Activated T-cell treated with anti-CD3 and anti-CD28 coated beads for 24 hours (primary cell): ENCODE measurements at regions not wholly inside any gene's neighbourhood (a gene's known extent, or its start where the extent isn't known, plus 50 kb on each side); places are given as distances from the start of the nearest gene placed in this dataset.
"Not testable (repeated sequence)": the region's sequence is repeated elsewhere in the genome, so short reads cannot be mapped to it uniquely, and the experiment has no call there.

ENCODE experiments used
- DNase-seq: peaks from one replicate; pipeline ENCODE4 v3.0.0-alpha.2; 2020; ENCODE audit warnings: low read depth

- DNase-seq = not testable (repeated sequence)
Observed at GRCh38 chr16:59096682-59097081, 362.6 kb upstream of the GOT2 start.

DNA sequence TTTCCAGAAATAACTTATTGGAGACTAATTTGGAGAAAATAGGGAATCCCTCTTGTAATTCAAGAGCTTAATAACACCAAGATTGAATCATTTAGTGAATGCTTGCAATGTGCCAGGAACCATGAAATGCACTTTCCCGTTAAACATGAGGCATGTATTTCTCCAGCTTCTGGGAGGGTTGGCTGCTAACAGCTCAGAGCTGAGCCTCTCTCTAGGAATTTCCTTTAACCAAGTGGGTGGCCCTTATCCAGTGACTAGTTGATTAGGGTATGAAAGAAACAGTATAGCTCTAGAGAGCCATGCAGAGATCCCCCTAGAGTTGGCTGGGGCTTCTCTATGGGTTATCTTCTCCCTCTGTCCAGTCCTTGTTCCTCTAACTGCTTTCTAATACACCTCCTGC is 356.4 kb upstream of the GOT2 start:
- no peak for DNase-seq

GRCh38 chr16:59088431-59088830 is 354.3 kb upstream of the GOT2 start:
- no peak for DNase-seq

DNA sequence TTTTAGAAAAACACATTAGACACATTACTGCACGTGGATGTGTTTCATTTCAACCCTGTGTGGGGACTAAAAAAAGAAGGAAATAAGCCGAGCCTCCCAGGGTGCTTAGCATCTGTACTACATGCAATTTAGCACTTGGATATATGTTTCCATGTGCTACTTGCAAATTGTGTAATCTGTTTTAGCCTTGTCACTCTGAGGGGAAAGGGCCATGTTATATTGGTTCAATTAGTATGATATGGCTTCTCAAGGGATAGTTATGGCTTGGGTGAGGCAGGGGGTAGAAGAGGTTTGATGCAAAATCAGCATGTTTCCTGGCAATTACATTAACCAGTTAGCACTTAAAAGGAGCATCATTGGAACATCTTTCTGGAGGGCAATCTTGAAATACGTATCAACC is 353.5 kb upstream of the GOT2 start:
- DNase-seq = no peak

- no peak for DNase-seq
Observed at GRCh38 chr16:59067205-59067604, 333.1 kb upstream of the GOT2 start.

DNA sequence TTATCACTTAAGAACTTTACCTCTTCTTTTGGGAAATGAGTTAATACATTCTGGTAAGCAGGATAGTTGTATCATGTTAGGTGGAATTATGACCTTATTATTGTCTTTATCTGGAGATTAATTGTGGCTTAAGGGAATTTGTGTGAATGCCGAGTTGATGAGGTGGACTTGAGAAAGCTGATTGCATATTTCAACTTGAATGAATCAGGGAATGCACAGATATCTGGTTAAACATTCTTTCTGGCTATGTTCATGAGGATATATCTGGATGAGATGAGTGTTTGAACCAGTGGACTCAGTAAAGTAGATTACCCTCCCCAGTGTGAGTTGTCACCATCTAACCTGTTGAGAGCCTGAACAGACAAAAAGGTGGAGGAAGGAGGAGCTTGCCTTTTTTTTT is 326.1 kb upstream of the GOT2 start:
- DNase-seq = no peak

DNA sequence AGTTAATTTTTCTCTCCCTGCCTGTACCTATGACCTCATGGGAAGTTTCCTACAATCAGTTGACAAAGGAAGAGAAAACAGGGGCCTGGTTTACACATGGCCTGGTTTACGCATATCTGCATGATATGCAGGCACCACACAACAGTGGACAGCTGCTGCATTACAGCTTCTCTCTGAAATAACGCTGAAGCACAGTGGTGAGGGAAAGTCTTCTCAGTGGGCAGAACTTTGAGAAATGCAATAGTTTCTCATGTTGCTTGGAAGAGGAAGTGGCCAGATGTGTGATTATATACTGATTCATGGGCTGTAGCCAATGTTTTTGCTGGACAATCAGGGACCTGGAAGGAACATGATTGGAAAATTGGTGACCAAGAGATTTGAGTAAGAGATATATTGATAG is 324.1 kb upstream of the GOT2 start:
- no peak for DNase-seq

- no peak for DNase-seq
Observed at GRCh38 chr16:59053911-59054310, 319.8 kb upstream of the GOT2 start.

GRCh38 chr16:59052231-59052630 is 318.1 kb upstream of the GOT2 start:
- DNase-seq = no peak

DNA sequence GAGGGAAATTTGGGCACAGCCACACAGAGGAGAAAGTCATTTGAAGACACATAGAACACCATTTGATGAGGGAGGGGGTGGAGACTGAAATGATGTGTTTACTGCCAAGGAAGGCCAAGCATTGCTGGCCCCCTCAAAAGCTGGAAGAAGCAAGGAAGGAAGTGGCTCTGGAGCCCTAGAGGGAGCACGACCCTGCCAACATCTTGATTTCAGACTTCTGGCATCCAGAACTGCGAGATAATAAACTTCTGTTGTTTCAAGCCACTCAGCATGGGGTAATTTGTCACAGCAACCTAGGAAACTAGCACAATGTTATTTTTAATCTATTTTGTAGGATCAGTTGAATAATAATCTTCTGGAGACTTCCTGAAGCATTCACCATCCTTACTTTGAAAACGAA is 314.8 kb upstream of the GOT2 start:
- DNase-seq = no peak

DNA sequence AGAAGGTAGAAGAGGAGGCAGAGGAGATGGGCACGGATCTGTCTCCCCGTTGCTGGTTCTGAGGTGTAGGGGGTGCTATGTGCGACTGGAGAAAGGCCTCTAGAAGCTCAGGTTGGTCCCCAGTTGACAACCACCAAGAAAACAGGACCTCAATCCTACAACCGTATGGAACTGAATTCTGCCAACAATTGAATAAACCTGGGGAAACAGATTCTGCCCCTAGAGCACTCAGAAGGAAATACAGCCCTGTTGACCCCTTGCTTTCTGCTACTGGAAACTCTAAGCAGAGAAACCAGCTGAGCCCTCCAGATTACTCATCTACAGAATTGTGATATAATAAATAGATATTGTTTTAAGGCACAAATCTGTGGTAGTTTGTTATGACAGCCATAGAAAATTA is 313.0 kb upstream of the GOT2 start:
- no peak for DNase-seq

DNA sequence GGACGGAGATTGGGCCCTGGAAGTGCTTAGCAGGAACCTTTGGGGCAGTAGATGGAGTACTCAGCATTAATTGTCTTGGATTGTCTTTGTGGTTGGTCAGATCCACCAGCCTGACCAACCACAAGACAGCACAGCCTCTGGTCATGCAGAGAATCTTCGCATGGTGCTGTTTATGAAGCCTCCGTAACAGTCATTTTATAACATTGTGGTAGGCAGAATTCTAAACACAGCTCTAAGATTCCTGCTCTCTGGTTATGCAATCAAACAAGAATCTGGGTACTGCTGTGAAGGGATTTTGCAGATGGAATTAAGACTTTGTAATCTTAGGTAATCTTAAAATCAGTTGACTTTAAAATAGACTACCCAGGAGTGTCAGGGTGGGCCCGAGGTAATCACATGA is 312.2 kb upstream of the GOT2 start:
- DNase-seq = no peak

DNA sequence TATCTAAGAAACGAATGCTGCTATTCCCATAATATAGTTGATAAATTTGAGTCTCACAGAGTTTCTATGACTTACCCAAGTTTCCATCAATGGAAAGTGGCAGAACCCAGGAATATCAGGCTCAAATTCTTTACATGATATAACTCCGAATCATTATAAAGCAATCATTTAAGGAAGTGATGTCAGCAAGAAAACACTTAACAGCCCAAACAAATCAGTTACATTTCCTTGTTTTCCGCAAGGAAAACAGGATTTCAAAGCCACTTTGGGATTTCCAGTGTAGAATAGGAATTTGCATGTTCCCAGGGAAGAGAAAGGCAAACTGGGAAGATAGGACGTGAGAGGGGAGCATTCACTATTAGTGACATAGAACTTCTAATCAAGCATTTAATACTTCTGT is 311.4 kb upstream of the GOT2 start:
- DNase-seq = no peak

- DNase-seq = no peak
Observed at GRCh38 chr16:59044616-59045015, 310.5 kb upstream of the GOT2 start.

DNA sequence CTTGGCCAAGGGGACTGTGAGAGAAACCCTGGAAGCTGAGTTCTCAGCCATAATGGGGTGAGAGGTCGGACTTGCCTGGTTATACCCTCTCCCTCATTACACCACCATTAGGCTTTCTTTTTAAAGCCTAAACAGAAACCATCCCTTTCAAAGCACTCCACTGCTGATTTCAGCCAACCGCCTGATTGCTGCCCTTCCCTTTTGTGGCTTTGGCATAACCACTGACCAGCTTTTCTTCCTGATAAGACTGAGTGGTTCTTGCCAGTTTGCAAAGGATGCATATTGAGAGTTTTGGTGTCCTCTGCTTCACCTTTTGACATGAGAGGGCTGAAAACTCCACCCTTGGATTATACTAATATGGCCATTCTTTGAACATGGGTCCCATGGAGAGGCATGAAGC is 308.2 kb upstream of the GOT2 start:
- DNase-seq = no peak

- DNase-seq = no peak
Observed at GRCh38 chr16:59039066-59039720, 305.1 kb upstream of the GOT2 start.

GRCh38 chr16:59030923-59031485 is 296.9 kb upstream of the GOT2 start:
- DNase-seq = no peak

- DNase-seq = no peak
Observed at GRCh38 chr16:59021751-59022150, 287.6 kb upstream of the GOT2 start.

DNA sequence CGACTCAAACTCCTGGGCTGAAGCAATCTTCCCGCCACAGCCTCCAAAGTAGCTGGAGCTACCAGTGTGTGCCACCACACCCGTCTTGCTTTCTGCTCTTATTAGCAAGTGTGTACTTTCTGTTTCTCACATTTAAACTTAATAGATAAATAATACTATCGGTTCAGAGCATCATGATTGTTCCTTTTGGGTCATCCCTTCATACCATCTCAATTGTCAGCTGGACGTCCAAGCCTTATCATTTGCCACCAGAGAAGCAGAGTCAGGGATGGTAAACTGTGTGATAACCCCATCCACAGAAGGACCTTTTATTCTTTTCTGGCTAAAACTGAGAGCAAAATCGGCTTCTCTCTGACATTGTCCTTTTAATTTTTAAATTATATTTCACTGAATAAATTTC is 279.8 kb upstream of the GOT2 start:
- DNase-seq = no peak

DNA sequence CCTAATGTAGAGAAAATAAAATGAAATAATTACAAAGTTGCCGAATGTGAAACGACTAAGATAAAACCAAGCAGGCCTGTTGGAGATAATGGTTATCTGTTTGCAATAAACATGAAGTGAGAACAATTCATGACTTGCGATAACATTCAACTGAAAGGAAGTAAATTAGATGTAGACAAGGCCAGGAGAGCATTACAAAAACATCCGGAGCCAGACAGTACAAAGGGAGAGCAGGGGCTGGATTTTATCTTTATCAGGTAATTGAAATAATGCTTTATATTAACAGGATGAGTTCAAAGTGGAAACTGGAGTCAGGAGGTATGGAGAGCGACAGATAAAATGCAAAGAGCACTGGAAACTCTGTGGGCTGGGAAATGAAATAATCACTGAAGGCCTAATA is 265.6 kb upstream of the GOT2 start:
- no peak for DNase-seq

DNA sequence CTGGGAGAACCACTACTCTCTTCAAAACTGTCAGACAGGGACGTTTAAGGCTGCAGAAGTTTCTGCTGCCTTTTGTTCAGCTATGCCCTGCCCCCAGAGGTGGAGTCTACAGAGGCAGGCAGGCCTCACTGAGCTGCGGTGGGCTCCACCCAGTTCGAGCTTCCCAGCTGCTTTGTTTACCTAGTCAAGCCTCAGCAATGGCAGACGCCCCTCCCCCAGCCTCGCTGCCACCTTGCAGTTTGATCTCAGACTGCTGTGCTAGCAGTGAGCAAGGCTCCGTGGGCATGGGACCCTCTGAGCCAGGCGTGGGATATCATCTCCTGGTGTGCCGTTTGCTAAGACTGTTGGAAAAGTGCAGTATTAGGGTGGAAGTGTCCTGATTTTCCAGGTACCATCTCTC is 258.6 kb upstream of the GOT2 start:
- not testable (repeated sequence) for DNase-seq

DNA sequence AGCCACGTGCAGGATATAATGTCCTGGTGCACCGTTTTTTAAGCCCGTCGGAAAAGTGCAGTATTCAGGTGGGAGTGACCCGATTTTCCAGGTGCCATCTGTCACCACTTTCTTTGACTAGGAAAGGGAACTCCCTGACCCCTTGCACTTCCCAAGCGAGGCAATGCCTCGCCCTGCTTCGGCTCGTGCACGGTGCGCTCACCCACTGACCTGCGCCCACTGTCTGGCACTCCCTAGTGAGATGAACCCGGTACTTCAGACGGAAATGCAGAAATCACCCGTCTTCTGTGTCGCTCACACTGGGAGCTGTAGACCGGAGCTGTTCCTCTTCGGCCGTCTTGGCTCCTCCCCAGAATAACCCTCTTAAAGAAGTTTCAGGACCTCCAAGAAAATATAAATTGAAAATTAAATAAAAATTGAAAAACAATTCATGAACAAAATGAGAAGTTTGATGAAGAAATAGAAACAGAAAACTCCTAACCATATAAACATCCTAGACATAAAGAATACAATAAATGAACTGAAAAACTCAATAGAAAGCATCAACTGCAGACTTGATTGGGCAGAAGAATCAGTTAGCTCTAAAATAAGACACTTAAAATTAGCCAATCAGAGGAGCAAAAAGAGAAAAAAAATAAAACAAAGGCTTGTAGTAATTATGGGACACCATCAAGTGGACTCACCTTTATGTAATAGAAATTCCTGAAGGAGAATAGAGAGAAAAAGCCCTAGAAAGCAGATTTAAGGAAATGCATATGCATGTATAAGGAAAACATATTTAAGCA is 249.3 kb upstream of the GOT2 start:
- DNase-seq = not testable (repeated sequence)

DNA sequence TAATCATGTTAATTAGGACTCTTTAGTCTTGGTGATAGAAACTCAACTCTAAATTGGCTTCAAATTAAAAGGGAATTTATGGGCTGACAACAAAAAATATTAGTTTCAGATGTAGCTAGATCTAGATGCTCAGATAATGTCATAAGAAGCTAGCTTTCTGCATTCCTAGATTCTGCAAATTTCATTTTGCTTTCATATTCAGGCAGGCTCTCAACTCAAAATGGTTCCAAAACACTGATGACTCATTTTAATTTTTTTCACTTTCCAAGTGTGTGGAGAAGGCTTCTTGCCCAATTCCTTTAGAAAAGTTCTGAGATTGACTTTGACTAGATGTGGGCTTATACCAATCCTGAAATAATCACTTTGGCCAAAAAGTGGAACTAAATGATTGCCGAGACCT is 236.7 kb upstream of the GOT2 start:
- no peak for DNase-seq

- no peak for DNase-seq
Observed at GRCh38 chr16:58963479-58963878, 229.4 kb upstream of the GOT2 start.
